MCF 10A (cell line): ENCODE measurements at regions not wholly inside any gene's neighbourhood (a gene's known extent, or its start where the extent isn't known, plus 50 kb on each side); places are given as distances from the start of the nearest gene placed in this dataset.
"Not testable (repeated sequence)": the region's sequence is repeated elsewhere in the genome, so short reads cannot be mapped to it uniquely, and the experiment has no call there.

ENCODE experiments used
- BruUV-seq: library from RNA; stranded (reverse); fragments of 400-500 nt; replicated peaks from 2 replicates; lab custom pipeline; 2021; lab: Mats Ljungman, UMichigan
- CTCF ChIA-PET: fragments of 300-600 bp; sonication (Branson Sonifier 250); formaldehyde crosslinking; extraction: SDS; loops from one replicate; lab custom pipeline; 2021; ENCODE audit warnings: antibody characterized with exemption, inconsistent platforms; lab: Yijun Ruan, JAX
- POLR2A ChIA-PET: fragments of 300-600, 350-650 bp; sonication (Branson Sonifier 250); formaldehyde crosslinking; extraction: SDS; loops from one replicate; lab custom pipeline; 2020; ENCODE audit warnings: antibody characterized with exemption, inconsistent platforms; lab: Yijun Ruan, JAX
- DNase-seq: peaks from one replicate; pipeline ENCODE4 v3.0.0-alpha.2; 2018; ENCODE audit not compliant: unreplicated experiment
- H3K27ac Mint-ChIP-seq: one replicate; pipeline ENCODE4 v1.8.0; 2022; ENCODE audit warnings: mild to moderate bottlenecking, low read depth, mixed read lengths; ENCODE audit not compliant: unreplicated experiment
- H3K27me3 Mint-ChIP-seq: one replicate; pipeline ENCODE4 v1.8.0; 2022; ENCODE audit warnings: mixed read lengths; ENCODE audit not compliant: insufficient read depth, unreplicated experiment
- H3K36me3 Mint-ChIP-seq: one replicate; pipeline ENCODE4 v1.8.0; 2022; ENCODE audit warnings: mild to moderate bottlenecking, moderate library complexity, mixed read lengths; ENCODE audit not compliant: insufficient read depth, unreplicated experiment
- H3K4me1 Mint-ChIP-seq: one replicate; pipeline ENCODE4 v1.8.0; 2022; ENCODE audit warnings: mixed read lengths; ENCODE audit not compliant: insufficient read depth, unreplicated experiment
- H3K4me3 Mint-ChIP-seq: one replicate; pipeline ENCODE4 v1.8.0; 2022; ENCODE audit warnings: mild to moderate bottlenecking, moderate library complexity, mixed read lengths; ENCODE audit not compliant: unreplicated experiment
- H3K9me3 Mint-ChIP-seq: one replicate; pipeline ENCODE4 v1.8.0; 2022; ENCODE audit warnings: mixed read lengths; ENCODE audit not compliant: unreplicated experiment
- intact Hi-C: fragments of 100-400 bp; cut with micrococcal nuclease; formaldehyde crosslinking; loops from 2 replicates; pipeline ENCODE4 v1.14.1; 2022
- TF ChIP-seq, protein P1 (sequence below): fragments of 200-600 bp; IDR thresholded peaks from one replicate; pipeline ENCODE4 v1.8.0; 2022; ENCODE audit warnings: antibody characterized with exemption, mild to moderate bottlenecking; ENCODE audit not compliant: unreplicated experiment

DNA sequence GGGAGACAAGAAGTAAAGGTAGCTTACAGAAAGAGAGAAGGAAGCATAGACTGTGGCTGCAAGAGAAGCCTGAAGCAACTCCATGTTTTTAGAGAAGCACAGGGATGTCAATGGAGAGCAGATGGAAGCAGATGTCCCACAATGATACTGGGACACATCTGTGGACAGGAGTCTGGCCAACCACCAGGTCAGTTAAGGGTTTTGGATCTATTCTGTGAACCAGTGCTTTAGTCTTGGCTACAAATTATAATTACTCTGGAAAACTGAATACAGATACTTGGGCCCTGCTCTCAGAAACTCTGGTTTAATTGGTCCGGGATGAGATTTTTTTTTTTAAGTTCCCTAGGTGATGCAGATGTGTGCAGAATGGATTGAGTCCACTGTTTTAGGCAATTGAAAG, 592.8 kb downstream of the CSNK1G3 start:
- Mint-ChIP-seq H3K4me3 (no peak overlapping the region), H3K36me3 (no peaks in the 10 kb centered on the region), H3K27ac (no peak overlapping the region), H3K9me3 (no peaks in the 10 kb centered on the region), H3K27me3 (no peaks in the 10 kb centered on the region), H3K4me1 (peaks cover 26% of the 10 kb centered on the region)
- CTCF ChIA-PET, result no interaction called here
- intact Hi-C loops, result loop anchor here (5.0 kb wide), 1 partner anchor 48 kb away; no protein-coding TSS in a partner anchor
- BruUV-seq, result no TSS peak
- TF ChIP-seq, protein P1, sequence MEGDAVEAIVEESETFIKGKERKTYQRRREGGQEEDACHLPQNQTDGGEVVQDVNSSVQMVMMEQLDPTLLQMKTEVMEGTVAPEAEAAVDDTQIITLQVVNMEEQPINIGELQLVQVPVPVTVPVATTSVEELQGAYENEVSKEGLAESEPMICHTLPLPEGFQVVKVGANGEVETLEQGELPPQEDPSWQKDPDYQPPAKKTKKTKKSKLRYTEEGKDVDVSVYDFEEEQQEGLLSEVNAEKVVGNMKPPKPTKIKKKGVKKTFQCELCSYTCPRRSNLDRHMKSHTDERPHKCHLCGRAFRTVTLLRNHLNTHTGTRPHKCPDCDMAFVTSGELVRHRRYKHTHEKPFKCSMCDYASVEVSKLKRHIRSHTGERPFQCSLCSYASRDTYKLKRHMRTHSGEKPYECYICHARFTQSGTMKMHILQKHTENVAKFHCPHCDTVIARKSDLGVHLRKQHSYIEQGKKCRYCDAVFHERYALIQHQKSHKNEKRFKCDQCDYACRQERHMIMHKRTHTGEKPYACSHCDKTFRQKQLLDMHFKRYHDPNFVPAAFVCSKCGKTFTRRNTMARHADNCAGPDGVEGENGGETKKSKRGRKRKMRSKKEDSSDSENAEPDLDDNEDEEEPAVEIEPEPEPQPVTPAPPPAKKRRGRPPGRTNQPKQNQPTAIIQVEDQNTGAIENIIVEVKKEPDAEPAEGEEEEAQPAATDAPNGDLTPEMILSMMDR, result no peak
- DNase-seq, result no peak
- POLR2A ChIA-PET, result interaction anchor here (0.9 to 1.2 kb wide), 3 partner anchors 26 to 720 kb away, joined by 3 read pairs; no protein-coding TSS in a partner anchor

DNA sequence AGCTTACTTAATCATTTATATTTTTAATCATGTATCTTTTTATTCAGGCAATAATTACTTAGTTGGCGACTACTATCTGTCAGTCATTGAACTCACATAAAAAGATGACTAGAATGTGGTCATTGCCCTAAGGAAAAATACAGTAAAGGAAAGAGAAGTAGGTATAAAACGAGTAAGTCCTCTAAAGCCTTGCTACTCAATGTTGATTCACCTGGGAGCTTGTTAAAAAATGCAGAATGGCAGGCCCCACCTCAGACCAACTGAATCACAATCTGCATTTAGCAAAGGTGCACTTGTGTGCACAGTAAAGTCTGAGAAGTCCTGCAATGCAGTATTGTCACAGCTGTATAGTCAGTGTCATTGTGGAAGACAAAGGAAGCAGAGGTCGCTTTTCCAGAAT, 592.4 kb downstream of the CSNK1G3 start:
- intact Hi-C loops, result loop anchor here (5.0 kb wide), 1 partner anchor 47 kb away; no protein-coding TSS in a partner anchor
- BruUV-seq, result no TSS peak
- Mint-ChIP-seq H3K36me3 (no peaks in the 10 kb centered on the region), H3K9me3 (no peaks in the 10 kb centered on the region), H3K4me3 (no peak overlapping the region), H3K27ac (no peak overlapping the region), H3K4me1 (peaks cover 26% of the 10 kb centered on the region), H3K27me3 (no peaks in the 10 kb centered on the region)
- CTCF ChIA-PET, result interaction anchor here (0.6 to 1.0 kb wide), 3 partner anchors 21 to 645 kb away, joined by 3 to 4 read pairs (median 3); no protein-coding TSS in a partner anchor
- no peak for DNase-seq
- TF ChIP-seq, protein P1, result no peak
- POLR2A ChIA-PET, result interaction anchor here (0.6 to 1.6 kb wide), 7 partner anchors 8 to 1075 kb away, joined by 3 to 6 read pairs (median 3); no protein-coding TSS in a partner anchor

DNA sequence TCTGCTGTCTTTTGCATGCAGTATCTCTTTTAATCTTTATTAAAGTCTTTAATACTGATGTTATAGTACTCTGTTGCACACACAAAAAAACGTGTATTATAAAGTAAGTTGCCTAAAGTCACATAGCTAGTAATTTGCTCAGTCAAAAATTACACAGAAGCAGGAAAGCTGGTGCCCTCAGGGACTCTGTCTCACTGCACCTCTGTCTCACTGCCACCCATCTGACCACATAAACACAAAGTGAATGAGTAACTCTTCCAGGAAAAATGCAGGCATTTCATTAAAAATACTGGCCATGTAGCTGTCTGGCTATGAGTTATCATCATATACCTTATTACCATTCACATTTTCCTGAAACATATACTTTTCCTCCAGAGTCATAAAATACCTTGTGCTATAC, 591.7 kb downstream of the CSNK1G3 start:
- H3K9me3 Mint-ChIP-seq, result no peaks in the 10 kb centered on the region
- peaks cover 26% of the 10 kb centered on the region for H3K4me1 Mint-ChIP-seq
- no TSS peak for BruUV-seq
- no peak overlapping the region for H3K4me3 Mint-ChIP-seq
- CTCF ChIA-PET, result interaction anchor here (0.6 to 1.0 kb wide), 4 partner anchors 21 to 645 kb away, joined by 3 to 4 read pairs (median 3); no protein-coding TSS in a partner anchor
- no peaks in the 10 kb centered on the region for H3K27me3 Mint-ChIP-seq
- H3K36me3 Mint-ChIP-seq, result no peaks in the 10 kb centered on the region
- H3K27ac Mint-ChIP-seq, result peak overlapping the region; percentile 49
- DNase-seq, result peak; percentile 81
- intact Hi-C loops, result loop anchor here (5.0 kb wide), 1 partner anchor 46 kb away; no protein-coding TSS in a partner anchor
- TF ChIP-seq, protein P1, result no peak
- POLR2A ChIA-PET, result interaction anchor here (0.6 to 1.6 kb wide), 7 partner anchors 8 to 1076 kb away, joined by 3 to 6 read pairs (median 3); no protein-coding TSS in a partner anchor

DNA sequence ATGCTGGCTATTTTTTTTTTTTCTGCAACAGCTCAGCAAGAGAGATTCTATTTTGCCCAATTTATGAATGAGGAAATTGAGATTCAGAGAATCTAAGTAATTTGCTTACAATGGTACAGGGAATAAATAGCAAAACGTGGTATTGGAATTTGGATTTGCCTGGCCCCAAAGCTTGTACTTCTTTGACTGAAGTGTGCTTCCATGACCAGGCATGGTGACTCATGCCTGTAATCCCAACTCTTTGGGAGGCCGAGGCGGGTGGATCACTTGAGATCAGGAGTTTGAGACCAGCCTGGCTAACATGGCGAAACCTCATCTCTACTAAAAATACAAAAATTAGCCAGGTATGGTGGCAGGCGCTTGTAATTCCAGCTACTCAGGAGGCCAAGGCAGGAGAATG, 591.1 kb downstream of the CSNK1G3 start:
- H3K27ac Mint-ChIP-seq, BruUV-seq, H3K27me3 Mint-ChIP-seq, CTCF ChIA-PET, H3K4me3 Mint-ChIP-seq, H3K9me3 Mint-ChIP-seq, H3K36me3 Mint-ChIP-seq: not testable (repeated sequence)
- intact Hi-C loops, result loop anchor here (5.0 kb wide), 1 partner anchor 46 kb away; no protein-coding TSS in a partner anchor
- POLR2A ChIA-PET, result interaction anchor here (1.1 to 1.6 kb wide), 3 partner anchors 9 to 638 kb away, joined by 3 to 6 read pairs (median 3); no protein-coding TSS in a partner anchor
- DNase-seq, result peak; percentile 50
- peaks cover 26% of the 10 kb centered on the region for H3K4me1 Mint-ChIP-seq
